ENCODE measurements at regions not wholly inside any gene's neighbourhood (a gene's known extent, or its start where the extent isn't known, plus 50 kb on each side); places are given as distances from the start of the nearest gene placed in this dataset.

DNA sequence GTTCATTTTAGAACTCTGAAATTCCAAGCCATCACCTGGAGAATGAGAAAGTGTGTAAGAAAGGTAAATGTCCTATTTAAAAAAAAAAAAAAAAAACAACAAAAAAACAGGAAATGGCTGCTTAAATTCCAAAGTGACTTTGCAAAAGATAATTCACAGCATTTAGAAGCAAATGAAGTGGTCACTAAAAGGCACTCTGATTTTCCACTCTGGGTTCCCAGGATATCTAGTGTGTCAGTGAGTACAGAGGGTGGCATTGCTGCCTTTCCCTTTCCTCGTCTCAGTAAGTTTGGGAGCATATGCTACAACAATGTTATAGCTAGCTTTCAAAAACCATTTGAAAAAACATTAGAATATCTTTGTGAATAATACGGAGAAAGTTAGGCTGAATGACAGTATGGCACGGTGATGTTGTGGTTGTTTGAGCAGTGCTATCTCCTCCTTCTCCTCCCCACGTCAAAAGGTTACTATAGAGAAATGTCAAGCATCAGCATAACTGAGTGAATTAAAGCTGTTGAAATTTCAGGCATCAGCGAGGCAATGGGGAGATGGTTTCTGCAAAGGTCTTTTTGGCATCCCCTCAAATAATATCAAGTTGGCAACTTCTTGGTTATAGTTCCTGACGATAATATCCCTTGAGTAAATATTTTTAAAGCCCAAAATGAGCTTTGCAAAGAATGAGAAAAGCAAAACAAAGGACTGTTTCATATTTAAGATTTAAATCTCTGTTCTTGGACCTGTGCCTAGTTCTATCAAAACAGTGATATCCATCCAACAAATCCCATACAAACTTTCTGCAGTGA, 164.5 kb upstream of the E2F7 start:
- no peaks in the 10 kb centered on the region; the same call in 1 of the 2 replicates for H3K27me3 ChIP-seq (replicated peaks; ENCODE audit: control insufficient read depth, insufficient read depth, low read length)
- H3K36me3 ChIP-seq (ENCODE audit: control insufficient read depth, insufficient read depth, low read length) = no peaks in the 10 kb centered on the region
- no peak for DNase-seq (ENCODE audit: extremely low read depth, insufficient read length)
- TF ChIP-seq, protein P1, sequence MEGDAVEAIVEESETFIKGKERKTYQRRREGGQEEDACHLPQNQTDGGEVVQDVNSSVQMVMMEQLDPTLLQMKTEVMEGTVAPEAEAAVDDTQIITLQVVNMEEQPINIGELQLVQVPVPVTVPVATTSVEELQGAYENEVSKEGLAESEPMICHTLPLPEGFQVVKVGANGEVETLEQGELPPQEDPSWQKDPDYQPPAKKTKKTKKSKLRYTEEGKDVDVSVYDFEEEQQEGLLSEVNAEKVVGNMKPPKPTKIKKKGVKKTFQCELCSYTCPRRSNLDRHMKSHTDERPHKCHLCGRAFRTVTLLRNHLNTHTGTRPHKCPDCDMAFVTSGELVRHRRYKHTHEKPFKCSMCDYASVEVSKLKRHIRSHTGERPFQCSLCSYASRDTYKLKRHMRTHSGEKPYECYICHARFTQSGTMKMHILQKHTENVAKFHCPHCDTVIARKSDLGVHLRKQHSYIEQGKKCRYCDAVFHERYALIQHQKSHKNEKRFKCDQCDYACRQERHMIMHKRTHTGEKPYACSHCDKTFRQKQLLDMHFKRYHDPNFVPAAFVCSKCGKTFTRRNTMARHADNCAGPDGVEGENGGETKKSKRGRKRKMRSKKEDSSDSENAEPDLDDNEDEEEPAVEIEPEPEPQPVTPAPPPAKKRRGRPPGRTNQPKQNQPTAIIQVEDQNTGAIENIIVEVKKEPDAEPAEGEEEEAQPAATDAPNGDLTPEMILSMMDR (IDR thresholded peaks at IDR 0.05; ENCODE audit: insufficient read depth, low read length, poor library complexity, severe bottlenecking) = no peak
- H3K4me3 ChIP-seq (replicated peaks; ENCODE audit: low read depth, low read length) = no peak overlapping the region

DNA sequence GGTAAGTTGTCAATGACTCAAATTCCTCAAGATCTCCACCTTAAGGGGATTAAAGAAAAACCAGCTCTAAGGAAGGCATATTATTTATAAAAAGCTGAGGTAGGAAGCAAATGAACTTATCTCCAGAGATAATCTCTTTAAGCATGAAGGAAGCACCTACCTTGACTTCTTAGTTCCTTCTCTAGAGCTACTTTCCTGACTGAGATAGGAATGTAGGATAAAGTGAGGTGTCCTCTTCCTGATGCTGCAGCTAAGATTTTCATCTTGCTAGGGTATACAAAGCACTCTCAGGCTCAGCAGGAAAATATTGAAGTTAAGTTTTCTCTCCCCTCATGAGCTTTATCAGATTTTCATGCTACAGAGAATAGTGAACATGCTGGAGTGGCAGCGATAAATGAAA, 163.0 kb upstream of the E2F7 start:
- H3K36me3 ChIP-seq (ENCODE audit: control insufficient read depth, insufficient read depth, low read length) = no peaks in the 10 kb centered on the region
- no peak overlapping the region for H3K4me3 ChIP-seq (replicated peaks; ENCODE audit: low read depth, low read length)
- TF ChIP-seq, protein P1 (IDR thresholded peaks at IDR 0.05; ENCODE audit: insufficient read depth, low read length, poor library complexity, severe bottlenecking) = no peak
- H3K27me3 ChIP-seq (replicated peaks; ENCODE audit: control insufficient read depth, insufficient read depth, low read length) = no peaks in the 10 kb centered on the region
- DNase-seq (ENCODE audit: extremely low read depth, insufficient read length) = no peak

DNA sequence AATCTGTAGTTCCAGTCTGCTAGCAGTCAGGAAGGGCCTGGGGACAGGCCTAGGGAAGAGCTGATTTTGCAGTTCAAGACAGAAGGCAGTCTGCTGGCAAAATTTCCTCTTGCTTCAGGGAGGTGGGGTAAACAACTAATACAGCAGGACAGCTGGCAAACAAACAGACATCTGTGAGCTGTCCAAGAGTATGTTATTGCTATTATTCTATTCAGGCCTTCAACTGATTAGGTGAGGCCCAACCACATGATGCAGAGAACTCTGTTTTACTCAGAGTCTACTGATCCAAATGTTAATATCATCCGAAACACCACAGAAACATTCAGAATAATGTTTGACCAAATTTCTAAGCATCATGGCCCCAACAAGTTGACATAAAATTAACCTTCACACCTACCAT, 161.0 kb upstream of the E2F7 start:
- Histone ChIP-seq H3K36me3 (ENCODE audit: control insufficient read depth, insufficient read depth, low read length) (no peaks in the 10 kb centered on the region), H3K27me3 (replicated peaks; ENCODE audit: control insufficient read depth, insufficient read depth, low read length) (no peaks in the 10 kb centered on the region), H3K4me3 (replicated peaks; ENCODE audit: low read depth, low read length) (no peak overlapping the region)
- DNase-seq (ENCODE audit: extremely low read depth, insufficient read length) = no peak
- TF ChIP-seq, protein P1 (IDR thresholded peaks at IDR 0.05; ENCODE audit: insufficient read depth, low read length, poor library complexity, severe bottlenecking) = no peak

DNA sequence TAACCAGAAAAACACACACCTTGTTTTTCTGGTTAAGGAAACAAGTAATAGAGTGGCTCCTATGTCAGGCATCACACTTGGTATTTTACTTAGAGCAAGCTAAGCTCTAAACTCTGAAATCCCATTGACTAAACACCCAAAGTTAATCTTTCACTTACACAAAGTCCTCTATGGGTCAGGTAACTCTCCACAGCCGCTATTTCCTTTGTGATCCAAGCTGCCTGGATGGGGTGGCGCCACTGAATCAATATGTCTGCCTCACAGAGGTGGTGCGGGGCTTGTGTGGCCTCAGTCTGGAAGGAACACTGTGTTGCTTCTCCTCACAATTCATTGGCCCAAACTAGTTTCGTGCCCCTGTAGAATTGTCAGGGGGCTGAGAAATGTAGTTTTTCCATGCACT, 160.0 kb upstream of the E2F7 start:
- H3K36me3 ChIP-seq (ENCODE audit: control insufficient read depth, insufficient read depth, low read length) = no peaks in the 10 kb centered on the region
- no peak for DNase-seq (ENCODE audit: extremely low read depth, insufficient read length)
- TF ChIP-seq, protein P1 (IDR thresholded peaks at IDR 0.05; ENCODE audit: insufficient read depth, low read length, poor library complexity, severe bottlenecking) = no peak
- H3K4me3 ChIP-seq (replicated peaks; ENCODE audit: low read depth, low read length) = no peak overlapping the region
- H3K27me3 ChIP-seq (replicated peaks; ENCODE audit: control insufficient read depth, insufficient read depth, low read length) = no peaks in the 10 kb centered on the region

DNA sequence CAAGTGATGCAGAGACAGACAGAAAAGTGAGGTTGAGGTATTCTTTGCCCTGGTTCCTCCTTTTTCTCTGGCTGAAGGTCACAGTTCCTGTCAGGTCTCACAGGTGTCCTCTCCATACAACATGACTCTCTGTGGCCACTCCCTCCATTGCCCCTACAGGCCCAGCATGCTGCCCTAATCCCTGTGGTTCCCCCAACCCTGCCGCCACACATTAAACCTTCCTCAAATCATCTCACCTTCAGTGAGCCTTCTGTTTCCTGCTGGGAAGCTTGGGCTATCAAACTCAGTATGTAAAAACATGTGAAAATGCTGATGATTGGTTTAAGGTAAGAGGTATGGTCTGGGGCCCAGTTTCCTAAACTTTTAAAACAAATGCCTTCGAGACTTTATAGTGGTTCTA, 159.0 kb upstream of the E2F7 start:
- Histone ChIP-seq H3K36me3 (ENCODE audit: control insufficient read depth, insufficient read depth, low read length) (no peaks in the 10 kb centered on the region), H3K27me3 (replicated peaks; ENCODE audit: control insufficient read depth, insufficient read depth, low read length) (no peaks in the 10 kb centered on the region)
- TF ChIP-seq, protein P1 (IDR thresholded peaks at IDR 0.05; ENCODE audit: insufficient read depth, low read length, poor library complexity, severe bottlenecking) = no peak

More for the DNA sequence above, 159.0 kb upstream of the E2F7 start:
- no peak overlapping the region for H3K4me3 ChIP-seq (replicated peaks; ENCODE audit: low read depth, low read length)
- no peak for DNase-seq (ENCODE audit: extremely low read depth, insufficient read length)
